GM23248 (cell line): ENCODE measurements at regions not wholly inside any gene's neighbourhood (a gene's known extent, or its start where the extent isn't known, plus 50 kb on each side); places are given as distances from the start of the nearest gene placed in this dataset.

Experiments
- DNase-seq: peaks from one replicate; pipeline ENCODE4 v3.0.0-alpha.2; 2015
- H2AFZ ChIP-seq: fragments of 200-600 bp; sonication (generic); 2 replicates; pipeline ENCODE4 v1.6.1; 2016; ENCODE audit warnings: antibody characterized with exemption
- H3F3A ChIP-seq: fragments of 200-600 bp; sonication (generic); 2 replicates; pipeline ENCODE4 v1.6.1; 2016; ENCODE audit warnings: mild to moderate bottlenecking, antibody characterized with exemption, mixed run types; ENCODE audit not compliant: insufficient read depth
- H3K27ac ChIP-seq: fragments of 200-600 bp; sonication (generic); 2 replicates; pipeline ENCODE4 v1.5.1; 2016; ENCODE audit warnings: mild to moderate bottlenecking
- H3K27me3 ChIP-seq: fragments of 200-600 bp; sonication (generic); replicated peaks from 2 replicates; pipeline ENCODE4 v1.6.1; 2016; ENCODE audit warnings: mild to moderate bottlenecking; ENCODE audit not compliant: insufficient read depth
- H3K36me3 ChIP-seq: fragments of 200-600 bp; sonication (generic); 2 replicates; pipeline ENCODE4 v1.6.1; 2016; ENCODE audit warnings: low read depth, mild to moderate bottlenecking
- H3K4me1 ChIP-seq: fragments of 200-600 bp; sonication (generic); 2 replicates; pipeline ENCODE4 v1.6.1; 2016; ENCODE audit warnings: mild to moderate bottlenecking; ENCODE audit not compliant: insufficient read depth
- H3K4me2 ChIP-seq: fragments of 200-600 bp; sonication (generic); one replicate; pipeline ENCODE4 v1.6.1; 2016; ENCODE audit warnings: mild to moderate bottlenecking; ENCODE audit not compliant: unreplicated experiment
- H3K4me3 ChIP-seq: fragments of 200-600 bp; sonication (generic); 2 replicates; pipeline ENCODE4 v1.5.1; 2016; ENCODE audit warnings: mild to moderate bottlenecking
- H3K79me2 ChIP-seq: fragments of 200-600 bp; sonication (generic); 2 replicates; pipeline ENCODE4 v1.6.1; 2016; ENCODE audit warnings: mild to moderate bottlenecking; ENCODE audit not compliant: insufficient read depth
- H3K9ac ChIP-seq: fragments of 200-600 bp; sonication (generic); 2 replicates; pipeline ENCODE4 v1.6.1; 2016; ENCODE audit warnings: mild to moderate bottlenecking
- H3K9me2 ChIP-seq: fragments of 200-600 bp; sonication (generic); 2 replicates; pipeline ENCODE4 v1.6.1; 2016; ENCODE audit warnings: mixed run types, mild to moderate bottlenecking, moderate library complexity; ENCODE audit not compliant: insufficient read depth
- H3K9me3 ChIP-seq: fragments of 200-600 bp; sonication (generic); one replicate; pipeline ENCODE4 v1.6.1; 2017; ENCODE audit warnings: low read depth
- H4K20me1 ChIP-seq: fragments of 200-600 bp; sonication (generic); 2 replicates; pipeline ENCODE4 v1.6.0; 2016; ENCODE audit not compliant: insufficient read depth
- EZH2 ChIP-seq: fragments of 200-600 bp; sonication (generic); IDR thresholded peaks from 2 replicates; pipeline ENCODE4 v1.6.1; 2018; ENCODE audit warnings: antibody characterized with exemption, mild to moderate bottlenecking; ENCODE audit not compliant: insufficient read depth, poor library complexity, severe bottlenecking
- EZH2phosphoT487 ChIP-seq: fragments of 200-600 bp; sonication (generic); IDR thresholded peaks from 2 replicates; pipeline ENCODE4 v1.6.1; 2018; ENCODE audit warnings: antibody characterized with exemption, moderate library complexity, mild to moderate bottlenecking, low read depth; ENCODE audit not compliant: insufficient read depth
- WGBS, 2 experiments: methylation state at CpG; one replicate each; pipeline ENCODE4 v1.1.6; 2015 to 2017; ENCODE audit warnings: low lambda C conversion rate in 2 of 2, low coverage in 1 of 2; ENCODE audit errors: missing lambda C conversion rate in 2 of 2; 5-methylcytosine and 5-hydroxymethylcytosine counted together
- in situ Hi-C: fragments of 300-500 bp; cut with MboI; formaldehyde crosslinking; loops from 2 replicates; pipeline ENCODE4 v1.15.0; 2020

DNA sequence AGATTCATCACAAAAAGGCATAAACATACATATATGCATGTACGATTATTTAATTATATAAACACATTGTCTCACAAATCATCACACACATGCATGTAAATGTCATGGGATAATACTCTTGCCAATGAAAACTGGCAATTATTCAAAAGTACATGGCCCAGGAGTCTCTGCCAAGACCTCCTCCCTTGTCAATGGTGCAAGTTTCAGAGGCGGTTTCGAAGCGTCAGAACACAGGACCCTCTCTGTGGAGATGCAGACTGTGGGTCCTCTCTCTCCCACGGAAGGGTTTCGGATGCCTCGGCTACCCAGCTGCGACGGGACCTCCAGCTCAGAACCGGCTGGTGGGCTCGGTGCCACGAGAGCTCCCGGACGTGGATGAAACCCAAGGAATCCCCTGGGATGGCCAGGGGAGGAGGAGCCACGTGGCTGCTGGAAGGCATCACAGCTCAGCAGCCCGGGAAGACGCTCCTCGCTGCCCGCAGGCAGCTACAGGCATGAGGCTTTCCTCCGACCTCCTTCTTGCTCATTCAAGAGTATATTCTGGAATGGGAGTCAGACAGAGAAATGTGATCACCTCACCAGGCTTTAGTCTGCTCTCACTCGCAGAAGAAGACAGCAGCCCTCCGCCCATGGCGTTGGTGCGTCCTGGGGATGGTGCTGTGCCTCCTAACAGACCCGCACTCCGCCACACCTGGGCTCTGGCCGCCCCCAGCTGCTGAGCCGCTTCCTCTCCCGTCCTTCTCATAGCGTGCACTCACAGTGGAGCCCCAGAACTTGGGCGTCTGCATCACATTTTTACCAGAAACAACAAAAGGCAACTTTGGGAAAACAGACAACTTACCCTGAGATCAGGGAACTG is 308.8 kb downstream of the IRX2 start:
- H3K4me1 ChIP-seq: no peaks in the 10 kb centered on the region
- no peak for DNase-seq
- H2AFZ ChIP-seq: no peak overlapping the region
- H3K36me3 ChIP-seq: no peaks in the 10 kb centered on the region
- no peak overlapping the region for H3K27ac ChIP-seq
- H3K9me2 ChIP-seq: no peaks in the 10 kb centered on the region
- no peaks in the 10 kb centered on the region for H3K79me2 ChIP-seq
- in situ Hi-C loops: no loop called here
- H3K4me3 ChIP-seq: no peak overlapping the region
- WGBS, 2 experiments: 18 to 19% methylated on average over 31 of the region's 31 CpGs
- H3K4me2 ChIP-seq: no peak overlapping the region
- no peak for TF ChIP-seq EZH2
- TF ChIP-seq EZH2phosphoT487: no peak
- peaks cover 4% of the 10 kb centered on the region for H3K9me3 ChIP-seq
- no peaks in the 10 kb centered on the region for H3K27me3 ChIP-seq
- H3K9ac ChIP-seq: no peak overlapping the region
- H4K20me1 ChIP-seq: no peaks in the 10 kb centered on the region
- no peaks in the 10 kb centered on the region for H3F3A ChIP-seq

DNA sequence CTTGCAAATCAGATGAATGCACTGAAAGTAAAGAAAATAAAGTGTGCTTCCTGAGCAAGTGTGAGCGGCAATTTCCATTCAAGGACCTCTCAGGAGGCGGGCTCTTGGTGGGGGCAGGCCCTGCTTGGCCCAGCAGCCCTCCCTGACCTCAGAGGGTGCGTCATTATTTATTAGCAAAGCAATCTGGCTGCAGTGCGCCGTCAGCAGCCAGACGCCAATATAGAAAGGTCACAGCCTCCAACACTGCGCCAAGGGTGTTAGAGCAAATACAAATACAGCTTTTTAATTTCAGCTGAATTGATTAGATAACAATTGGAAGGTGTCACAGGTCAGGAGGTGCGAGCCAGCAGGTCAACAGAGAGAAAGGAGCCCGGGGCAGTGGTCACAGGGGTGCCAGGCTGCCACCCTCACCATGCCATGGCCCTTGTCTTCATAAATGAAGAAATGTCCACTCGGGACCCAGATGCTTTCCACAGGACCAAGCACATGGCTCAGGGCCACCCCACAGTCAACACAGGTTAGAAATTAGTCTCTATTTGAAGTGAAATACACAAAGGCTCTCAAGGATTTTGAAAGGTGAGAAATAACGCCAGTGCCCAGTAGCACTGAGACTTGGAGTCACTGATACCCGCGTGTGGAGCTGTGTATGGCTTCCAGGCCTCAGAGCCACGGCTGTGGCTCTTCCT is 309.8 kb downstream of the IRX2 start:
- no peaks in the 10 kb centered on the region for H3K27me3 ChIP-seq
- no peak for DNase-seq
- 21% methylated on average over 14 of the region's 14 CpGs for WGBS, 2 experiments
- peaks cover 4% of the 10 kb centered on the region for H3K9me3 ChIP-seq
- no peak overlapping the region for H2AFZ ChIP-seq
- H3K4me1 ChIP-seq: no peaks in the 10 kb centered on the region
- no peak overlapping the region for H3K4me3 ChIP-seq
- H3K9ac ChIP-seq: no peak overlapping the region
- no peaks in the 10 kb centered on the region for H3F3A ChIP-seq
- in situ Hi-C loops: no loop called here
- no peak for TF ChIP-seq EZH2phosphoT487
- TF ChIP-seq EZH2: no peak
- no peaks in the 10 kb centered on the region for H4K20me1 ChIP-seq
- no peaks in the 10 kb centered on the region for H3K9me2 ChIP-seq
- H3K27ac ChIP-seq: no peak overlapping the region
- no peaks in the 10 kb centered on the region for H3K79me2 ChIP-seq
- no peaks in the 10 kb centered on the region for H3K36me3 ChIP-seq
- H3K4me2 ChIP-seq: no peak overlapping the region

DNA sequence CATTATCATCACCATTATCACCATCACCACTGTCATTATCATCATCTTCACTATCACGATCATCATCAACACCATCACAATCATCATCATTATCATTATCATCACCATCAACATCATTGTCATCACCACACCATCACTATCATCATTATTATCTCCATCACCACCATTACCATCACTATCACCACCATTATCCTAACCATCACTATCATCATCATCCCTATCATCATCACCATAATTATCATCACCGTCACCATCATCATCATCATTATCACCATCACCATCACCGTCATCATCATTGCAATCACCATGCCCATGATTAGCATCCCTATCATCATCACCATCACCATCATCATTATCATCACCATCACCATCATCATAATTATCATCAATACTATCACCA is 311.9 kb downstream of the IRX2 start:
- no peak overlapping the region for H3K4me2 ChIP-seq
- H3K36me3 ChIP-seq: no peaks in the 10 kb centered on the region
- H2AFZ ChIP-seq: no peak overlapping the region
- H3K27ac ChIP-seq: no peak overlapping the region
- TF ChIP-seq EZH2phosphoT487: no peak
- TF ChIP-seq EZH2: no peak
- DNase-seq: no peak
- no peak overlapping the region for H3K9ac ChIP-seq
- no peaks in the 10 kb centered on the region for H4K20me1 ChIP-seq
- no peaks in the 10 kb centered on the region for H3K79me2 ChIP-seq
- no peaks in the 10 kb centered on the region for H3F3A ChIP-seq
- H3K9me3 ChIP-seq: peaks cover 4% of the 10 kb centered on the region
- in situ Hi-C loops: no loop called here
- no peaks in the 10 kb centered on the region for H3K4me1 ChIP-seq
- WGBS, 2 experiments: 35 to 39% methylated on average over 3 of the region's 3 CpGs
- H3K27me3 ChIP-seq: no peaks in the 10 kb centered on the region
- H3K9me2 ChIP-seq: no peaks in the 10 kb centered on the region
- H3K4me3 ChIP-seq: no peak overlapping the region

DNA sequence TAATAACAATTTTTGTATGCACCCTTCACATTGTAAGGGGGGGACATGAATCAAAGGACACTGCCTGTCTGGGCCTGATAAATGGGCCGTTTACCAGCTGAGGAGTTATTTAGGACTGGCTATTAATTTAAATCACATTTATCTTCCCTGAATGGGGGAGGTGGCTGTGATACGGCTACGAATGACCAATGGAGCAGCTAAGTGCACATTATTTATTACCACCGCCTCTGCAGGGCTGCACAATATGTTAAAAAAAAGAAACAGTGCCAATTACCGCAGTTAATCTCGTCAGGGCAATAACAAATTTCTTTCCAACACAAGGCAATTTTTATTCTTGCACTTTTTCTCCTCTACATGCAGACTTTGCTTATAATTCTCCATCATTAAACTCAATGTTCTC is 318.4 kb downstream of the IRX2 start:
- no peaks in the 10 kb centered on the region for H3K9me3 ChIP-seq
- DNase-seq: no peak
- H3K27me3 ChIP-seq: no peaks in the 10 kb centered on the region
- no peaks in the 10 kb centered on the region for H3F3A ChIP-seq
- no peaks in the 10 kb centered on the region for H3K36me3 ChIP-seq
- H3K9ac ChIP-seq: no peak overlapping the region
- WGBS, 2 experiments: 18 to 21% methylated on average over 6 of the region's 6 CpGs
- H3K4me3 ChIP-seq: no peak overlapping the region
- H3K4me2 ChIP-seq: no peak overlapping the region
- H3K4me1 ChIP-seq: no peaks in the 10 kb centered on the region
- TF ChIP-seq EZH2phosphoT487 (no peak), EZH2 (no peak)
- no peaks in the 10 kb centered on the region for H3K79me2 ChIP-seq
- no peak overlapping the region for H3K27ac ChIP-seq
- H4K20me1 ChIP-seq: no peaks in the 10 kb centered on the region
- no peak overlapping the region for H2AFZ ChIP-seq
- in situ Hi-C loops: no loop called here
- no peaks in the 10 kb centered on the region for H3K9me2 ChIP-seq
